ENCODE measurements at regions not wholly inside any gene's neighbourhood (a gene's known extent, or its start where the extent isn't known, plus 50 kb on each side); places are given as distances from the start of the nearest gene placed in this dataset.

DNA sequence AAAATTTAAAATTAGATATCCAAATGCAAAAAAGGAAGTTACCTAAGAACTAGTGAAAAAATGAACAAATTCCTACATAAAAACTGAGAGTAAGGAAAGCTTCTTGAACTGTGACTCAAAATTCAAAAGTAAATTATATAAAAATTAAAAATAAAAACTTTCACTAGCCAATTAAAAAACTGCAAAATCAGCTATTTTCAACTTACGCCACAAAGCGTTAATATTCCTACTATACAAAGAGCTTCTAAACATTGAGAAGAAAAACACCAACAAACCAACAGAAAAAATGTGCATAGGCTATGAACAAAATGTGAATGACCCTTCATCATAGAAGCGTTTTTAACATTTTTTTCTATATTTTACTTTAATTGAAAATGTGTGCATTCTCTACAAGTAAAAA lies 445.7 kb downstream of the CDH2 start:
- TF ChIP-seq ZNF274 (IDR thresholded peaks at IDR 0.05; ENCODE audit: low read depth, low read length) (no peak), YY1 (IDR thresholded peaks at IDR 0.05; ENCODE audit: insufficient read depth, insufficient read length) (no peak), SUZ12 (IDR thresholded peaks at IDR 0.05; ENCODE audit: extremely low read depth, insufficient read depth, insufficient read length) (no peak)
- Histone ChIP-seq H3K9me3 (ENCODE audit: insufficient read depth, low read length) (no peaks in the 10 kb centered on the region), H3K4me3 (ENCODE audit: insufficient read length, low read depth) (no peak overlapping the region), H3K9ac (ENCODE audit: insufficient read length, low read depth) (no peak overlapping the region), H3K36me3 (ENCODE audit: insufficient read depth, insufficient read length, low read length) (no peaks in the 10 kb centered on the region), H3K27me3 (ENCODE audit: insufficient read depth, insufficient read length) (no peaks in the 10 kb centered on the region), H3K4me1 (ENCODE audit: insufficient read depth, insufficient read length) (no peaks in the 10 kb centered on the region)
- no peak for DNase-seq (ENCODE audit: low read depth, low spot score)

DNA sequence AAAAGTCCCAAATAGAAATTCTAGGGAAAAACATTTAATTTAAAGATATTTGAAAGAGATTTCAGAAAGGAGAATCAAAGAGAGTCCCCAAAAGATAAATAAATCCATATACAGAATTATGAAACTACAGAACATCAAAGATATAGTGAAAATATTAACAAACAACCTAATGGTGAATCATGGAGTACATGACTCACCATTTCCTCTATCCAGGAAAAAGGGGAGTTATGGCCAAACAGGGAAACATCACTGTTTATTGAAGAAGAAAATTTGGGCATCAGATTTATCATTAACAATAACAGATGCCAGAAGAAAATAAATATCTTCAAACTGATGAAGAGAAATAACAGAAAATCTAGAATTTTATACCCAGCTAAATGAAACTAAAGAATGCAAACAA lies 448.3 kb downstream of the CDH2 start:
- H3K36me3 ChIP-seq (ENCODE audit: insufficient read depth, insufficient read length, low read length): no peaks in the 10 kb centered on the region
- no peak for DNase-seq (ENCODE audit: low read depth, low spot score)
- no peaks in the 10 kb centered on the region for H3K4me1 ChIP-seq (ENCODE audit: insufficient read depth, insufficient read length)
- no peaks in the 10 kb centered on the region for H3K9me3 ChIP-seq (ENCODE audit: insufficient read depth, low read length)
- TF ChIP-seq ZNF274 (IDR thresholded peaks at IDR 0.05; ENCODE audit: low read depth, low read length) (no peak), SUZ12 (IDR thresholded peaks at IDR 0.05; ENCODE audit: extremely low read depth, insufficient read depth, insufficient read length) (no peak), YY1 (IDR thresholded peaks at IDR 0.05; ENCODE audit: insufficient read depth, insufficient read length) (no peak)
- no peaks in the 10 kb centered on the region for H3K27me3 ChIP-seq (ENCODE audit: insufficient read depth, insufficient read length)
- no peak overlapping the region for H3K4me3 ChIP-seq (ENCODE audit: insufficient read length, low read depth)
- H3K9ac ChIP-seq (ENCODE audit: insufficient read length, low read depth): no peak overlapping the region

DNA sequence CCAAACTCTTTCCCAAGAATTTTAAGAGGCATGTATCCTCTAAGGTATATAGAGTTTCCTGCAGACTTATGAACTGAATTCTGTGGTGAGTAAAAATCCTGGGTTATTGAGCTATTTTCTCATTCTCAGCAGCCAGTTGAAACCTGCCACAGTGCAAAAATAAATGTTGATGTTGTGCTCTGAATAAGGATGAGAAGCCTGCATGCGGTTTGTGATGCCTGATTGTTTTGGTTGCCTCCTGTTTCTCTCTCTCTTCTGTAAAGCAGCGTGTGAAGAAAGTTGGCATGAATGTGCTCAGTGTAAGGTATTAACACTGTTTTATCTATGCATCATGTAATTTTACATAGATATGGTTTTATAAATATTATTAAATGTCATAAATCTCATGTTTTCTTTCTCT lies 452.6 kb downstream of the CDH2 start:
- DNase-seq (ENCODE audit: low read depth, low spot score): no peak
- no peak for TF ChIP-seq ZNF274 (IDR thresholded peaks at IDR 0.05; ENCODE audit: low read depth, low read length)
- TF ChIP-seq YY1 (IDR thresholded peaks at IDR 0.05; ENCODE audit: insufficient read depth, insufficient read length): no peak
- TF ChIP-seq SUZ12 (IDR thresholded peaks at IDR 0.05; ENCODE audit: extremely low read depth, insufficient read depth, insufficient read length): no peak
- Histone ChIP-seq H3K4me1 (ENCODE audit: insufficient read depth, insufficient read length) (no peaks in the 10 kb centered on the region), H3K9ac (ENCODE audit: insufficient read length, low read depth) (no peak overlapping the region), H3K27me3 (ENCODE audit: insufficient read depth, insufficient read length) (no peaks in the 10 kb centered on the region), H3K9me3 (ENCODE audit: insufficient read depth, low read length) (no peaks in the 10 kb centered on the region), H3K4me3 (ENCODE audit: insufficient read length, low read depth) (no peak overlapping the region), H3K36me3 (ENCODE audit: insufficient read depth, insufficient read length, low read length) (no peaks in the 10 kb centered on the region)

DNA sequence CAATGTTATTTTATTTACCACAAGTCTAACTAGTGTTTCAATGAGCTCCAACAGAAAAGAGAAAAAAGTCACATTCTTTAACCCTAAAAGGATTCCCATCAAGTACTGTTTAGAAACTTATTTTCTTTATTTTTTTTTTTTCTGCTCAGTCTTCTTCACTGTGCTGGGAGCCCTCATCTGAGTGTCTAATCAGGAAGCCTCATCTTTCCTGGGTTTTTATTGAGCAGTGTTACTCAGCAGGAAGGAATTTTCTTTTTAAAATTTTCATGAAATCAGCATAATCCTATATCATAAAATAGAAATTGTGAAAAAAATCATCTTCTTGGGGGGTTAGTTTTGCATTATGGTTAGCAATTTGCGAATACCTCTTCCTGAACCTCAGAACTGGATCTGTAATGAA lies 453.8 kb downstream of the CDH2 start:
- TF ChIP-seq ZNF274 (IDR thresholded peaks at IDR 0.05; ENCODE audit: low read depth, low read length) (no peak), SUZ12 (IDR thresholded peaks at IDR 0.05; ENCODE audit: extremely low read depth, insufficient read depth, insufficient read length) (no peak), YY1 (IDR thresholded peaks at IDR 0.05; ENCODE audit: insufficient read depth, insufficient read length) (no peak)
- no peak for DNase-seq (ENCODE audit: low read depth, low spot score)
- Histone ChIP-seq H3K36me3 (ENCODE audit: insufficient read depth, insufficient read length, low read length) (no peaks in the 10 kb centered on the region), H3K27me3 (ENCODE audit: insufficient read depth, insufficient read length) (no peaks in the 10 kb centered on the region), H3K9me3 (ENCODE audit: insufficient read depth, low read length) (no peaks in the 10 kb centered on the region), H3K4me1 (ENCODE audit: insufficient read depth, insufficient read length) (no peaks in the 10 kb centered on the region), H3K9ac (ENCODE audit: insufficient read length, low read depth) (no peak overlapping the region), H3K4me3 (ENCODE audit: insufficient read length, low read depth) (no peak overlapping the region)

DNA sequence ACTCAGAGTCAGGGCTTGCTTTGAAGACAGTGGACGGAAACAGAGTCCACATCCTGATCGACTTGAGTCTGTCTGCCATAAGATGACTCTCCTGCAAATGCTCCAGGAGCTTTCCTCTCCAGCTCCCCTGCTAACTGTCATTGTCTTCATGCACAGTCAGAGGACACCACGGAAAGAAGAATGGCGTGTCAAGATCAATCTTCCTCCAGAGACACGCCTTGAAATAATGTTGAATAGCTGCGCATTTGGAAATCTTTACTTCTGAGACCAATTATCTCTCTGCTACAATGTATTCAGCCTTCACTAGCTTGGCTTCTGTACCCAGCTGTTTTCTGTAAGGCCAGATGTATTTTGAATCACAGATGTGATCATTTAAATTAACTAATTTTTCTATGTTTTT lies 457.2 kb downstream of the CDH2 start:
- H3K9me3 ChIP-seq (ENCODE audit: insufficient read depth, low read length): no peaks in the 10 kb centered on the region
- H3K27me3 ChIP-seq (ENCODE audit: insufficient read depth, insufficient read length): no peaks in the 10 kb centered on the region
- H3K4me3 ChIP-seq (ENCODE audit: insufficient read length, low read depth): no peak overlapping the region
- H3K9ac ChIP-seq (ENCODE audit: insufficient read length, low read depth): no peak overlapping the region
- DNase-seq (ENCODE audit: low read depth, low spot score): no peak
- H3K36me3 ChIP-seq (ENCODE audit: insufficient read depth, insufficient read length, low read length): no peaks in the 10 kb centered on the region
- TF ChIP-seq SUZ12 (IDR thresholded peaks at IDR 0.05; ENCODE audit: extremely low read depth, insufficient read depth, insufficient read length): no peak
- no peak for TF ChIP-seq YY1 (IDR thresholded peaks at IDR 0.05; ENCODE audit: insufficient read depth, insufficient read length)
- TF ChIP-seq ZNF274 (IDR thresholded peaks at IDR 0.05; ENCODE audit: low read depth, low read length): no peak
- H3K4me1 ChIP-seq (ENCODE audit: insufficient read depth, insufficient read length): no peaks in the 10 kb centered on the region

DNA sequence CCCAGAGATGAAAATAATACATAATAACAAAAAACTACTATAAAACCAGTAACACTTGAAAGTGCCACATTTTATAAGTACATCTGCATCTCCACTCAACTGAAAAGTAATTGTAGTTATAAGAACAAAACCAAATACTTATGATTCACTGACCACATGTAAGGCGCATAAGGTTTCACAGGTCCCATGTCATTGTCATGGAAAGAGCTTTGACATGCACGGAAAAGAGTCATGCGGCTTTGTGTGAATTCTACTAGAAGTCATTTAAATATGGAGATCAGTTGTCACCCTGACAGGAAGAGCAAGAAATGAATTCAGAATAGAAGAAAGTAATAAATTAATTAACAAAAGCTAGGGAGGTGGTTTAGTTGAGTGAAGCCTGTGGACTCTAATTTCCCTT lies 459.1 kb downstream of the CDH2 start:
- DNase-seq (ENCODE audit: low read depth, low spot score): no peak
- H3K36me3 ChIP-seq (ENCODE audit: insufficient read depth, insufficient read length, low read length): no peaks in the 10 kb centered on the region
- H3K9me3 ChIP-seq (ENCODE audit: insufficient read depth, low read length): no peaks in the 10 kb centered on the region
- TF ChIP-seq ZNF274 (IDR thresholded peaks at IDR 0.05; ENCODE audit: low read depth, low read length) (no peak), SUZ12 (IDR thresholded peaks at IDR 0.05; ENCODE audit: extremely low read depth, insufficient read depth, insufficient read length) (no peak), YY1 (IDR thresholded peaks at IDR 0.05; ENCODE audit: insufficient read depth, insufficient read length) (no peak)
- H3K4me3 ChIP-seq (ENCODE audit: insufficient read length, low read depth): no peak overlapping the region
- H3K9ac ChIP-seq (ENCODE audit: insufficient read length, low read depth): no peak overlapping the region
- no peaks in the 10 kb centered on the region for H3K4me1 ChIP-seq (ENCODE audit: insufficient read depth, insufficient read length)
- no peaks in the 10 kb centered on the region for H3K27me3 ChIP-seq (ENCODE audit: insufficient read depth, insufficient read length)

DNA sequence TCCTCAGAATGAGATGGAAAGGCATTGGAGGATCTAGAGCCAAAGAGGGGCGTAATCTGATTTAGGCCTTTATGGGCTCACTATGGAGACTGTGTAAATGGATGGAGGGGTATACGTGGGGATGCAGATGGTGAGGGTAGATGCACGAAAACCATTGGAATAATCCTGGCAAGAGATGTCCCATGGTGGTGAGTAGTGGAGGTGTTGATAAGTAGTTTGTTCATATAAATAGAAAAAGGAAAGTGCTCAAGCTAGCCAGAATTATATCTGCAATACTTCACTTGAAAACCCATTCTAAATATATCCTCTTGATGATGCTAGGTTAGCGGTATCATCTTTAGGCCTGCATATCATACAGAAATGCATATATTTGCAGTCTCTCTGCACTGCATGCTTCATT lies 459.7 kb downstream of the CDH2 start:
- Histone ChIP-seq H3K9ac (ENCODE audit: insufficient read length, low read depth) (no peak overlapping the region), H3K9me3 (ENCODE audit: insufficient read depth, low read length) (no peaks in the 10 kb centered on the region), H3K36me3 (ENCODE audit: insufficient read depth, insufficient read length, low read length) (no peaks in the 10 kb centered on the region), H3K4me1 (ENCODE audit: insufficient read depth, insufficient read length) (no peaks in the 10 kb centered on the region), H3K4me3 (ENCODE audit: insufficient read length, low read depth) (no peak overlapping the region), H3K27me3 (ENCODE audit: insufficient read depth, insufficient read length) (no peaks in the 10 kb centered on the region)
- no peak for TF ChIP-seq SUZ12 (IDR thresholded peaks at IDR 0.05; ENCODE audit: extremely low read depth, insufficient read depth, insufficient read length)
- no peak for TF ChIP-seq ZNF274 (IDR thresholded peaks at IDR 0.05; ENCODE audit: low read depth, low read length)
- DNase-seq (ENCODE audit: low read depth, low spot score): no peak

DNA sequence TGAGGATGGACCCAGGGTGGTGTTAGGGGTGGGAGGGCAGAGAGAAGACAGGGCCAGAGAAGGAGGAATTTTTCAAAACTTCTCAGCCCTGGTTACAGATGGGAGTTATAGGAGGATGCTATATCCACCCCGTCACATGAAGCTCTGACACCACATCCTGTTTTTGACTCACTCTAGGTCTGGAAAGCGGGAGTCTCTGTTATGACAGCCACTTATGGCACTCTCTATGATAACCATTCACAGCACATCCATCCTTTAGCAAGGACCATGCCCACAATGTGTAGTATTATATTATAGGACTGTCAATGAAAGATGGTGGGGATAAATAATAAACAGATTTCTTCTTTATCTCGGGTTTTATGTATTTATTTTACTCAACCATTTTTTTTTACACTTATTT lies 461.2 kb downstream of the CDH2 start:
- H3K4me1 ChIP-seq (ENCODE audit: insufficient read depth, insufficient read length): no peaks in the 10 kb centered on the region
- no peaks in the 10 kb centered on the region for H3K27me3 ChIP-seq (ENCODE audit: insufficient read depth, insufficient read length)
- no peak for TF ChIP-seq YY1 (IDR thresholded peaks at IDR 0.05; ENCODE audit: insufficient read depth, insufficient read length)
- TF ChIP-seq SUZ12 (IDR thresholded peaks at IDR 0.05; ENCODE audit: extremely low read depth, insufficient read depth, insufficient read length): no peak
- TF ChIP-seq ZNF274 (IDR thresholded peaks at IDR 0.05; ENCODE audit: low read depth, low read length): no peak
- H3K4me3 ChIP-seq (ENCODE audit: insufficient read length, low read depth): no peak overlapping the region
- no peak overlapping the region for H3K9ac ChIP-seq (ENCODE audit: insufficient read length, low read depth)
- H3K9me3 ChIP-seq (ENCODE audit: insufficient read depth, low read length): no peaks in the 10 kb centered on the region
- H3K36me3 ChIP-seq (ENCODE audit: insufficient read depth, insufficient read length, low read length): no peaks in the 10 kb centered on the region
- DNase-seq (ENCODE audit: low read depth, low spot score): no peak
